GM21360 (cell line): ENCODE measurements at regions not wholly inside any gene's neighbourhood (a gene's known extent, or its start where the extent isn't known, plus 50 kb on each side); places are given as distances from the start of the nearest gene placed in this dataset.

Source experiments
- ATAC-seq: cut with Tn5 transposase; IDR thresholded peaks from one replicate; pipeline ENCODE4 v1.9.1; 2021; ENCODE audit warnings: mild to moderate bottlenecking, moderate library complexity; ENCODE audit not compliant: unreplicated experiment

DNA sequence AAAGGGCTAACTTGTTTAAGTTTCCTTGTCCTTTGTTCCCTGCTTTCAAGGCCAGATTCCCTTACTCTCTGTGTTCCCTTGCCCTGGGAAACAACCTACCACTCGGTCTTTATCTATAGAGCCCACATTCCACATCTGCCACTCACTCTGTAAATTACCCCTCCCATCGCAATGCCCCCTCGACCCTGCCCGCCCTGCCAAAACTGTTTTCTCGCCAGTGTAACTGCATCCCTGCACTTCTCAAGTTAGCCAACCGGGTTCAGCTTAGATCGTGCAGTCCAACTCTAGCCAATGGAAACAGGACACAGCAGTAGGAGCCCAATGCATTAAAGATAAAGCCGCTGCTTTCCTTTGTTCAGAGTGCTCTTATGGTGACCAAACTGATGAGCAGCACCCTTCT, 263.6 kb downstream of the TBL1XR1 start:
- ATAC-seq: no peak

DNA sequence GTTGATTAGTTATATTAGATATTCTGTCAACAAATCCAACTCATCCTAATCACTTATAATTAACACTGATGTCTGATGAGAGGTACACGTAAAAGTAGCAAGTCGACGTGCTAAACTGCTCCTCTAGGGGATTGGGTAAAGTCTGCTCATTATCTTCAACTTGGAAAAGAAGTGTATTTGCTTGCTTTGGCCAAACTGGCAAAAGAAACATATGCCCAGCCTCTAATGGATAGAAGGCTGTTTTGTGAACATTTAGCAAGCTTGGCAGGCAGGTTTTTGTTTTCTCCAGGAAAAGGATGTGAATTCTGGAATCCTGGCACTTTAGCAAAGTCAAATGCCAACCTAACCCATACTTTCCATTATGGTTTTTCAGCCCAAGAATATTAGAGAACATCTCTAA, 264.8 kb downstream of the TBL1XR1 start:
- ATAC-seq: no peak

DNA sequence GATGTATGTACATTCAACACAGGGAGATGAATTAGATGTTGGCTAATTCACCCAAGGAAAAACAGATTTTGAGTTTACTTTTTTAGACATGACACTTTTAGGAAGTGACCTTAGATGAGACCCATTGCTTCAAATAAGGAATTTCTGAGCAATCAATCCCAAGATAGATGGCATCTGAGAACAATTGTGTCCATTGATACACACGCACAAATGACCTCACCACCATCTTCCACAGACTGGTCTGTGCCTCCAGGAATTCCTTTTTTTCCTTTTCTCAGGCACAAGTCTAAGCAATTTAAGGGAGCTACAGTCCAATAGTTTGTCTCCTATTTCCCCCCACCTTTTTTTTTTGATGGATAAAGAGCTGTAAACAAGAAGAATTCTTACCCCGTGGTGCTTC, 265.3 kb downstream of the TBL1XR1 start:
- no peak for ATAC-seq

DNA sequence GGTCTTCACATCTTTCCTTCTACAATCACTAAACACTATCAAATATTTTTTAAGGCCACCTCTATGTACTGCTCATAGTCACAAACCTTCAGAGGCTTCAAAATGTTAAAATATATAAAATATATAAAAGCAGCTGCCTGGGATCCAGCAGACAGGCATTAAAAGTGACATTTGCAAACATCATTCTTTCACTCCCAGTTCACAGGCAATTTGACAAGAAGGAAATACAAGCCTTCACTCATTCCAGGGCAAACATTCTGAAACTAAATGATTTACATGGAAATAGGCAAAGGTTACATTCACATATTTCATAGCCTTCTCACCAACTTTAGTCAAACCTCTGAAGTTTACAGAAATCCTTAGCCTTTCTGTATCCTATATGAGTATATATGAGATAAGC, 266.3 kb downstream of the TBL1XR1 start:
- ATAC-seq: no peak

GRCh38 chr3:176928582-176928931, 268.7 kb downstream of the TBL1XR1 start:
- ATAC-seq: no peak

- ATAC-seq: no peak
These were observed 269.3 kb downstream of the TBL1XR1 start for GRCh38 chr3:176927706-176928581.

DNA sequence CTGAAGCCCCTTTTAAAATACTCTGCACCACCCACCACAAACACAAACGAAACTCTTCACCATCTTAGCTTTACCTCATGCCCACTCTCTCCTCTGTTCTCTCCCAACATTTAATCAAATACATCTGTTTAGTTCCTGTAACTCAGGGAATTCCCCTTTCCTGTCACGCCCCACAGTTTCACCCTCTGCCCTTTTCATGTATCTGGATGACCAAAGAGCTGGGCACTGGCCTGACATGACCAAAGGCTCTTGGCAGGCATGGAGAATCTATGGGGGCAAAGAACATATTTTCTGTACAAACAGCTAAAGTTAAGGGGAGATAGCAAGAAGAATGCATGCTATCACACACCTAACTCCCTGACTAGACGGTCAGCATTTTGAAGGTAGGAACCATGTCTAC, 270.0 kb downstream of the TBL1XR1 start:
- ATAC-seq: no peak

- ATAC-seq: no peak
These were observed 270.6 kb downstream of the TBL1XR1 start for GRCh38 chr3:176926688-176927087.

GRCh38 chr3:176926034-176926433, 271.2 kb downstream of the TBL1XR1 start:
- no peak for ATAC-seq

DNA sequence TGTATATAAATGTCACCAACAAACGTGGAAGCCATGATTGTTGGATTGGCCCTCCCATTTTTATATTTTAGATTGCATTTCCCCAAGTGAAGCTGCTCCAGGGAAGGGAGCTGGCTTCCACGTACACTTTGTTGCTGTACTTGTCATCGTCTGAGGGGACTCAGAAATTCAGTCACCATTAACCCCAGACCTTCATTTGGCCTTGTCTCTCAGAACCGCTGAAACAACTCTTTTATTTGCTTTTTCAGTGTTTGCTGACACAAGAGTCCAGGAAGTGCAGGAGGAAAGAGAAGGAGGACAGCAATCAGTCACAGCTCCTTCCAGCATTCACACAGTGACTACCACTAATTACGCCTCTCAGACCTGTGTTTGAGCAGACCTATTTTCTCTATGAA, 276.5 kb downstream of the TBL1XR1 start:
- no peak for ATAC-seq

GRCh38 chr3:176919836-176920765, 277.2 kb downstream of the TBL1XR1 start:
- ATAC-seq: no peak

DNA sequence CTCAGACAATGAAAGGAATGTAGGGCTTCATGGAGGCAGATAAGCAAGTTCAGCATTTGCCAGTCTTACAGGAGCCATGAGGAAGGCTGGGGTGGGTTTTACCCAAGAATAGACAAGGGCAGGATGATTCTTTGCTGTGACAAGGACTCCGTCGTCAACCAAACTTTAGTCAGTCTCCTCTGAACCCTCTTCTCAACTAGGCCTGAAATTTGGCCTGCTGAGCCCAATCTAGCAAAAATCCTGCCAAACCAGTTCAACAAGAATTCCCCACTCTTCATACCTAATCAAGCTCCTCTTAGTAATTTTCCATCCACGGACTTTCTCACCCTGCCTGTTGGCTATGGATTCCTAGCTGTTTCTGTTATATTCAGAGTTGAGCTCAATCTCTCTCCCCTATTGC, 280.5 kb downstream of the TBL1XR1 start:
- ATAC-seq: no peak

DNA sequence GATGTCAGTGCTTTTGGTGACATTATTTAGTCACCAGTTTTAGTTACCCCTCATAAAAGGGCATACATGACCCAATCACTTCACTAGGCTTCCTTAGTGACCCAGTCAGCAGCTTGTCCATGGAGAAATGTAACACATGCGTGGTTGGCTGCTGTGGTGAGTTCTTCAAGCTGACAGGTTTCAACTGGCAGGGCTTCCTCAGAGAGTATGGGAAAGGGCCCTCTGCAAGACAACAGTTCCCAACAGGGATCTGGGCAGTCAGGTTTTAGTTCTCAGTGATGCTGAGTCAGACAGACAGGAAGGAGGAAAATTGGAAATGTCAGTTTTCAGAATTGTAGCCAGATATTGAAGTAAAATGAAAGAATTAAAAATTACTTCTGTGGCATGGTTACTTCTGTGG, 282.5 kb downstream of the TBL1XR1 start:
- ATAC-seq: no peak

DNA sequence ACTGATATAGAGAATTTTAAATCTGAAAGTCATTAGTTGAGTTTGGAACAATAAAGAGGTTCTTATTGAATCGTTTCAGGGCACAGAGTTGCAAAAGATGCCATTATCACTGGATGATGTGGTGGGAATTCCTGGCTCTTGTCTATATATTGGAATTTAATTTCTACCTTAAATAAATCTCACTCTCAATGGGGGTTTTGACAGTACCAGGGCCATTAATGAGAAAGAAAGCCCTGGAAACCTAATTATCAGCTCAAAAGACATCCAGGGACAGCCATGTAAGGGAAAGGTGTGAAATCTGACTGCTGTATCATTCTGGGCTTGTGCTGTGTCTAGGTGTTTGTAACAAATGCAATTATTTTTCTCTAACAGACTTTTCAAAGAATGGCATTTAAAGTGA, 285.7 kb downstream of the TBL1XR1 start:
- no peak for ATAC-seq

- no peak for ATAC-seq
These were observed 288.2 kb downstream of the TBL1XR1 start for GRCh38 chr3:176909044-176909443.

- ATAC-seq: no peak
These were observed 291.0 kb downstream of the TBL1XR1 start for GRCh38 chr3:176906046-176906905.

- ATAC-seq: no peak
These were observed 292.0 kb downstream of the TBL1XR1 start for GRCh38 chr3:176905331-176905730.

- no peak for ATAC-seq
These were observed 292.8 kb downstream of the TBL1XR1 start for GRCh38 chr3:176904506-176904905.

- no peak for ATAC-seq
These were observed 300.6 kb downstream of the TBL1XR1 start for GRCh38 chr3:176896640-176897039.

- ATAC-seq: no peak
These were observed 301.1 kb downstream of the TBL1XR1 start for GRCh38 chr3:176896165-176896564.

DNA sequence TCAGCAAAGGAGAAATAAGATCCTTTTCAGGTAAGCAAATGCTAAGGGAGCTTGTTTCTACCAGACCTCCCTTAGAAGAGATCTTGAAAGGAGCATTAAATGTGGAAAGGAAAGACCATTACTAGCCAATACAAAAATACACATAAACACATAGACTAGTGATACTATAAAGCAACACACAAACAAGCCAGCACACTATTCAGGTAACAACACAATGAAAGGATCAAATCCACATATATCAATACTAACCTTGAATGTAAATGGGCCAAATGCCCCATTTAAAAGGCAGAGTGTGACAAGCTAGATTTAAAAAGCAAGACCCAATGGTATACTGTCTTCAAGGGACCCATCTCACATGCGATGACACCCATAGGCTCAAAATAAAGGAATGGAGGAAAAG, 317.6 kb downstream of the TBL1XR1 start:
- ATAC-seq: no peak
